D721Med (cell line): ENCODE measurements at regions not wholly inside any gene's neighbourhood (a gene's known extent, or its start where the extent isn't known, plus 50 kb on each side); places are given as distances from the start of the nearest gene placed in this dataset.

Experiments used
- DNase-seq: peaks from one replicate; pipeline ENCODE4 v3.0.0; 2011; ENCODE audit warnings: low spot score; ENCODE audit not compliant: insufficient read length
- FAIRE-seq: peaks from 2 replicates; lab custom pipeline; 2011; peaks lifted over from hg19 to GRCh38; lab: Jason Lieb, UNC
- TF ChIP-seq, protein P1 (sequence below): IDR thresholded peaks from 2 replicates; pipeline ENCODE4 v1.5.1; 2012; ENCODE audit warnings: mild to moderate bottlenecking, control low read depth; ENCODE audit not compliant: insufficient read depth; ENCODE audit errors: missing control alignments

GRCh38 chr16:61277849-61278248, 758.4 kb downstream of the CDH8 start:
- TF ChIP-seq, protein P1, sequence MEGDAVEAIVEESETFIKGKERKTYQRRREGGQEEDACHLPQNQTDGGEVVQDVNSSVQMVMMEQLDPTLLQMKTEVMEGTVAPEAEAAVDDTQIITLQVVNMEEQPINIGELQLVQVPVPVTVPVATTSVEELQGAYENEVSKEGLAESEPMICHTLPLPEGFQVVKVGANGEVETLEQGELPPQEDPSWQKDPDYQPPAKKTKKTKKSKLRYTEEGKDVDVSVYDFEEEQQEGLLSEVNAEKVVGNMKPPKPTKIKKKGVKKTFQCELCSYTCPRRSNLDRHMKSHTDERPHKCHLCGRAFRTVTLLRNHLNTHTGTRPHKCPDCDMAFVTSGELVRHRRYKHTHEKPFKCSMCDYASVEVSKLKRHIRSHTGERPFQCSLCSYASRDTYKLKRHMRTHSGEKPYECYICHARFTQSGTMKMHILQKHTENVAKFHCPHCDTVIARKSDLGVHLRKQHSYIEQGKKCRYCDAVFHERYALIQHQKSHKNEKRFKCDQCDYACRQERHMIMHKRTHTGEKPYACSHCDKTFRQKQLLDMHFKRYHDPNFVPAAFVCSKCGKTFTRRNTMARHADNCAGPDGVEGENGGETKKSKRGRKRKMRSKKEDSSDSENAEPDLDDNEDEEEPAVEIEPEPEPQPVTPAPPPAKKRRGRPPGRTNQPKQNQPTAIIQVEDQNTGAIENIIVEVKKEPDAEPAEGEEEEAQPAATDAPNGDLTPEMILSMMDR, result no peak
- DNase-seq, result no peak
- no peak for FAIRE-seq

DNA sequence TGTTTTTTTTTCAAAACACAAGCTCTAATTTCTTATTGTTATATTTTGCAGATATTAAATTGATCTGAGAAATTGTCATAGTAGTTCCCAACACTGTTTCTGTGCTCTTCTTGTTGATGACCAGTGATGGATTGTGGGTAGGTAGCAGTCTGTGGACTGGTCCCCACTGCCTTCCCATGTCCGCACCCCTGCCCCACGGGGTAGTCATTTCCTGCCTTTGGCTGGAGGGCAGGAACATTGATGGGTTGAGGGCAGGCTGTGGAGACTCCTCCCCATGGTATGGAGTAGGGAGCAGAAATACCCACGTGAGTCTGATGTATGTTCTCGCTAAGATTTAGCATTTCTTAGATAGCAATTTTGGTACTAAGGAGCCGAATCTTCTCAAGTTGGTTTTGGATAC, 762.0 kb downstream of the CDH8 start:
- TF ChIP-seq, protein P1, result no peak
- FAIRE-seq, result no peak

GRCh38 chr16:61270726-61271125, 765.5 kb downstream of the CDH8 start:
- DNase-seq (no peak), FAIRE-seq (no peak)
- TF ChIP-seq, protein P1, result no peak

More for the DNA sequence above, 762.0 kb downstream of the CDH8 start:
- no peak for DNase-seq

GRCh38 chr16:61263400-61263799, 772.8 kb downstream of the CDH8 start:
- FAIRE-seq, result no peak
- no peak for DNase-seq
- TF ChIP-seq, protein P1, result no peak

GRCh38 chr16:61261315-61261714, 774.9 kb downstream of the CDH8 start:
- no peak for DNase-seq
- FAIRE-seq, result no peak
- TF ChIP-seq, protein P1, result no peak

DNA sequence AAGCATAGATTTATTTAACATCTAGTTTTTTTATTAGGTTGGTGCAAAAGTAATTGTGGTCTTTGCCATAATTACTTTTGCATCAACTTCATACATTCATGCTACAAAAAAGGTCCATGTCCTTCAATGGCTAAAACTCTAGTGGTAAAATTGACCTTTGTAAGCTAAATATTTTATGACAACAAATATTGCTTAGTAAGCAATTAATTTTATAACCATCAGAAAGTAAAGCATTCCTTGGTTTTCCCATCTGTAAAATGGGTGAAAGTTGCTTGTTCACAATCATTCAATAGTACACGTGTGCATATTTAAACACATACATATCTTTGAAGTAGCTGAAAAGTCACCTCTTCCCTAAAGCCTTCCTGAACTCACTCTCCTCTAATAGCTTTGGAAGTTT, 789.6 kb downstream of the CDH8 start:
- DNase-seq (no peak), FAIRE-seq (no peak)
- TF ChIP-seq, protein P1, result no peak

DNA sequence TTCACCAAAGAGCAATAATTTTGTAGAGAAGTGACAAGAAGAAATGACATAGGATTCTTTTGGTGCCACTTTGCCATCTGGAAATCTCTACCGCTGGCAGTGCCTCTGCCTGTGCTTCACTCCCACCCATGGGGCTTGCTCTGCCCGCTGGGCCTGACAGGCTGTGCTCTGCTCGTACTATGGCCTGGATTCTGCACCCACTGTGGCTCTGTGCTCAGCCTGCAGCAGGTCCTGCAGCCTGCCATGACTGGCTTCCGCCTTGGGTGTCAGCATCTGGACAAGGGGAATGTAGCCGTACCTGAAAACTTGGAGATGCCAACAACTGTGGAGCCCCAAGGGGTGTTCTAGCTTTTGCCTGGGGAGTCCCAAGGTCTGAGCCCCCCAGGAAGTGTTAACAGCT, 792.3 kb downstream of the CDH8 start:
- FAIRE-seq (no peak), DNase-seq (no peak)
- TF ChIP-seq, protein P1, result no peak
